HG03064 (cell line): ENCODE measurements at regions not wholly inside any gene's neighbourhood (a gene's known extent, or its start where the extent isn't known, plus 50 kb on each side); places are given as distances from the start of the nearest gene placed in this dataset.

Experiments used
- ATAC-seq: cut with Tn5 transposase; IDR thresholded peaks from one replicate; pipeline ENCODE4 v1.9.1; 2021; ENCODE audit warnings: low read depth; ENCODE audit not compliant: unreplicated experiment

DNA sequence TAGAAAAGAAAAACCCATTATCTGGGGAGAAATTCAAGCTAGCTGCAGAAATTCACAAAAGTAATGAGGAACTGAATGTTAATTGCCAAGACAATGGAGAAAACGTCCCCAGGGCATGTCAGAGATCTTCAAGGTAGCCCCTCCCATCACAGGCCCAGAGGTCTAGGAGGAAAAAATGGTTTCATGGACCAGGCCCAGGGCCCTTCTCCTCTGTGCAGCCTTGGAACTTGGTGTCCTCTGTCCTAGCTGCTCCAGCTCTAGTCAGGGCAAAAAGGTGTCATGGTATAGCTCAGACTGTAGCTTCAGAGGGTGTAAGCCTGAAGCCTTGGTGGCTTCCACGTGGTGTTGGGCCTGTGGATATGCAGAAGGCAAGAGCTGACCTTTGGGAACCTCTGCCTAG, 411.8 kb downstream of the ADRA2A start:
- ATAC-seq = no peak

DNA sequence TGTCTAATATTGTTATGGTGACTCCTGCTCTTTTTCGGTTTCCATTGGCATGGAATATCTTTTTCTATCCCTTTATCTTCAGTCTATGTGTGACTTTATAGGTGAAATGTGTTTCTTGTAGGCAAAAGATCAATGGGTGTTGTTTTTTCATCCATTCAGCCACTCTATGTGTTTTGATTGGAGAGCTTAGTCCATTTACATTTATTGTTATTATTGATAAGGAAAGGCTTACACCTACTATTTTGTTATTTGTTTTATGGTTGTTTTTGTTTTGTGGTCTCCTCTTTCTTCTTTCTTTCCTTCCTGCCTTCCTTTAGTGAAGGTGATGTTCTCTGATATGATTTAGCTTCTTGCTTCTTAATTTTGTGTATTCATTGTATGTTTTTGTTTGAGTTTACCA, 414.3 kb downstream of the ADRA2A start:
- ATAC-seq = no peak

DNA sequence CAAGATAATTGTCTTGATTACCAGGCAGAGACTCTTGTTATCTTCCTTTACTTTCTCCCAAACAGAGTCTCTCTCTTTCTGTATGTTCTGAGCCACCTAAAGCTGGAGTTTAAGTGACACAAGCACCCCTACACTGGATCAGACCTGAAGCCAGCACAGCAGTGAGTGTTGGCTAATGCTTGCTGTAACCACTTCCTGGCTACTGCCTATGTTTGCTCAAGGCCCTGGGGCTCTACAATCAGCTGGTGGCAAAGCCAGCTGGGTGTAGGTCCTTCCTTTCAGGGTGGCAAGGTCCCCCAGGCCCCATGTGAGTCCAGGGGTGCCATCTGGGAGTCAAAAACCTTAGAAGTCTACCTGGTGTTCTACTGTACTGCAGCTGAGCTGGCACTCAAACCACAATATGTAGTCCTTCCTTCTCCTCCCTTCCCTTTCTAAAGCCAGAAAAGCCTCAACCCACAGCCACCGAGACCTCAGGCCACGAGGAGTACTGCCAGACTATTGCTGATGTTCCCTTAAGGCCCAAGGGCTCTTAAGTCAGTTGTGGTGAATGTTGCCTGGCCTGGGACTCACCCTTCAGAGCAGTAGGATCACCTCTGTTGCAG, 416.3 kb downstream of the ADRA2A start:
- no peak for ATAC-seq

DNA sequence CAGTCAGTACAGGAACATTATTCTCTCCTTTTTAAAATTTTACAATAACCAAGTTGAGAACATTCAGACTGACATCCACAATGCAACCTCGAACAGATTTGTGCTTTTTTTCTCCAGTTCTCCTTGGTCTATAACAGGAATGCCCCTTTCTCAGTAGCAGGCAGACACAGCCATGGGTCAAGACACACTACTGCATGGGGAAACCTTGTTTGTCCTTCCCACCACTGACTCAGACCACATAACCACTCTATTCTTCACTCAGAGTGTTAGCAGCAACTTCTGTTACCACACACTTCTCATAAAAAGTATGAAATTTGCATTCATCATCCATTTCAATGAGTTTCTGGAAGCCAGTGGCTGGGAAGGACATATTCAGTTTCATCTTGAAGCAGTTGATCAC, 421.7 kb downstream of the ADRA2A start:
- no peak for ATAC-seq

DNA sequence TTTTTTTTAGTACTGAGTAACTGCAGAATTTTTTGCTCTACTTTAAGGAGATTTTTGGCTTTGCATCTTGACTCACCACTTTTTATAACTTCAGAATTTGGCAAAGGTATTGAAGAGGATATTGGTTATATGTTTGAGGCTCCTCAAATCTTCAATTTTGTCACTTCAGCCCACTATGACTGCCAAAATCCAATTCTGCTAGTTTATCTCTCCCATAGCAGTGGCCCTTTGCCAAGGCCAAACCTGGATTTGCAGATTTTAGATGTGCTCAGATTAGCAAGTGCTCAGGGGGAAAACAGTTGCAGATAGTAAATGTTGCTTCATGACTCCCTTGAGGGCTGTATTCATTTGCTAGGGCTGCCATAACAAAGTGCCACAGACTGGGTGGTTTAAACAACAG, 427.5 kb downstream of the ADRA2A start:
- no peak for ATAC-seq

DNA sequence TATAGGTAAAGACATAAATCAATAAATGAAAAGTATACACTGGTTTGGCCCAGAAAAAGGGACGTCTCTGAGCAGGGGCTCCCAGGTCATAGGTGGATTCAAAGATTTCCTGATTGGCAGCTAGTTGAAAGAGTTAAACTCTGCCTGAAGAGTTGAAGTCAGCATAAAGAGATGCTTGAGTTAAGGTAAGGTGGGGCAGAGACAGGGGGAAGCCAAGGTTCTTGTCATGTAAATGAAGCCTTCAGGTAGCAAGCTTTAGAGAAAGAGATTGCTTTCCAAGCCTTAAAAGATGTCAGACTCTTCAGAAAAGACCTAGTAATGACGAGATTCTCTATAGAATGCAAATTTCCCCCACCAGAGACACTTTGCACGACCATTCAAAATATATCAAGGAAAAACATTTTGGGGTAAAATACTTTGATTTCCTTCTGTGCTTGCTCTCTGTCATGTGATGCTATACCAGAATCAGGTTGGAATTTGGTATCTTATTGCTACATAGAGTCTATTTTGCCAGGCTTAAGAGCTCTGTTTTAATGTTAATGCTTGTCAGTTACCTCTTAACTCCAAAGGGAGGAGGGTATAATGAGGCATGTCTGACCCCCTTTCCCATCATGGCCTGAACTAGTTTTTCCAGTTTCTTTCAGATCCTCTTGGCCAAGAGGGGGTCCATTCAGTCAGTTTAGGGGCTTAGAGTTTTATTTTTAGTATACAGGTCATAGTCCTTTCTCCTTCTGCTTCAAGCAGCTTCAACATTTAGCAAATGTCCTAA, 429.6 kb downstream of the ADRA2A start:
- ATAC-seq = no peak

DNA sequence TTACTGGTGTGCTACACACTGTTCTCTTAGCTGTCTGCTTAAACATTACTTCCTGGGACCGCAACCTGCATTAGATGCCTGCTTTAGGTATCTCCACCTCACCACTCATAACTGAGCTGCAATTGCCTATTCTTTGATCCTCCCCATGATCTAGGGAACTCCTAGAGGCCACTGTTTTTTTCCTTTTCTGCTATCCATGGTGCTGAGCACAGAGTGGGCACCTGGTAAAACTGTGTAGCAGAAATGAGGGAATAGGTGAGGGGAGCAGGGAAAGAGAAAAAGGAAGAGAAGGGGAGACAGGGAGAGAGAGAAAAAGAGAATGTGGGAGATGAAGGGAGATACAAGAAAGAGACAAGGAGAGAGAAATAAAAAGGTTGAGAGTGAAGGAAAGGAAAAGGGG, 434.9 kb downstream of the ADRA2A start:
- ATAC-seq = no peak

DNA sequence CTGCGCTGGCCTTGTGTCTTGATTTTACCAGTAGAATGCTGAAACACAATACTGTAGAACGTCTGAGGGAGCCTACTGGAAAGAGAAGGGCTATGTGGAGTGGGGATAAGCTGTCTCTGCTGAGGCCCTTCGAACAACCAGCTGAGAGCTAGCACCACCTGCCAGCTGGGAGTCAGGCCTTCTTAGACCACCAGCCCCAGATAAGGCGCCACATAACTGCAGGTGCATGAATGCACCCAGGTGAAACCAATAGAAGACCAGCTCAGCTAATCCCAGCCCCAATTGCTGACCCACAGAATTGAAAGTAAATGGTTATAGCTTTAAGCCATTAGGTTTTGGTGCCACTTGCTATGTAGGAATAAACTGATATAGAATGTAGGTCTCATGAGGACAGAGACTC, 438.4 kb downstream of the ADRA2A start:
- no peak for ATAC-seq

DNA sequence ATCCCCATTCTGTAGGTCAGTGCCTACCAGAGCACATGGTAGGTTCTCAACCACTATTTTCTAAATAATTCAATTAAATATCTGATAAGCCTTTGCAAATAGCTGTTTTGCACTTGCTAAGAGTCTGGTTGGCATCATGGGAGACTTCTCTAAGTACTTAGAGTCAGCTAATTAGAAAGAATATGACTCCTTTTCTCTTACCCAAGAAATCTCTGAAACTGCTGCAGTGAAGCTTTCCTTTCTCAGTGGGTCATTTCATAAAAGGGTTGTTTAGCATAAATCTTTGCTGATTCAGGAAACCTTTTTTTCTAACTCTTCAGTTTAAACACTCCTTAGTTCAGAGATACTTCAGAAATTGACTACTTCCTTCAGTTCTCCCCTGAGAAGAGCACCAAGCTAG, 438.9 kb downstream of the ADRA2A start:
- no peak for ATAC-seq

DNA sequence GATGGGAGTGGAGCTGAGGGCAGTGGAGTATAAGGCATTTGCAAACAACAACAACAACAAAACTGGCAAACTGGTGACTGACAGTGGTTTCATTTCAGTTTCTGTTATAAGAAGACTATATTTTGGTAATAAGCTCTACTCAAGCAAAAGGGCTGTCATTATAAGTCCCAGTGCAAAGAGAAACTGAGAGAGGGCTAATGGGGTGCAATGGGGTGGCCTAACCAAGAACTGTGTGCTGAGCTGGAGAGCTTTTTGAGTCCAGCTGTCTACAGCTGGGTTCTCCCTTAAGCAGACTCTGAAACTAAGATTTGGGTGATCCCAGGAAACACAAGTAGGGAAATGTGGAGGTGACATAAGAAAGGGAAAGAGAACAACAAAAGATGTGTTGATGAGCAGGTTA, 439.3 kb downstream of the ADRA2A start:
- no peak for ATAC-seq

DNA sequence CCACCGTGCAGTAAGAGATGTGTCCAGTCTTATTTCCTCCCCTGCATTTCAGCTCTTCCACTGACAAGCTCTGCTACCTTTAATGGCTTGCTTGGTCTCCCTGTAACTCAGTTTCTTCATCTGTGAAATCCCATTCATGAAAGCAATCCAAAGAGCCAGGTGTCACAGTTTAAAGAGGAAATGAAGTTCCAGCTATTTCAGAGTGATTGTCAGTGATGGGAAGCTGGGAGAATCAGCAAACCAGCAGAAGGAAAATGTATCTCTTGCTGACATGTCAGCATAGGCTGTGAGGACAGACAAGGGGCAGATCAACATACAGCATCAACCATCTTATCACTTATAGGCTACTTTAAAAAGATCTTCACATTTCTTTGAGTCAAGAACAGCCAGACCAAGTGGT, 445.3 kb downstream of the ADRA2A start:
- no peak for ATAC-seq

DNA sequence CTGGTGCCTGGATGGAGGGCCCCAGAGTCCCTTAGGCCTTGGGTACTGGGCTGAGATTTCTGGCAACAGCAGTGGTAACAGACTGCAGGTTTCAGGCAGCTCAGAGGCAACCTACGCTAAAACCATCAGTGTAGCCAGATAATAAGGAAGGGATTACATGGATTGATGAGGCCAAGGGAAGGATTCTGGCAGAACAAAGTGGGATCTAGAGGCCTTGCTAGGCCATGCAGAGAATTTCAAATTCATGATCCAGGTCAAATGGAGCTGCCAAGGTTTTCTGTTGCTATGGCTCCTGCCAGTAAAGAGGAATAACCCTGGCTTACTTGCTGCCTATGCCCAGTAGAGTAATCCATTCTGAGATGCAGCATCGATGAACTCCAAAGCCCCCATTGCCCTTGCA, 445.7 kb downstream of the ADRA2A start:
- ATAC-seq = no peak

DNA sequence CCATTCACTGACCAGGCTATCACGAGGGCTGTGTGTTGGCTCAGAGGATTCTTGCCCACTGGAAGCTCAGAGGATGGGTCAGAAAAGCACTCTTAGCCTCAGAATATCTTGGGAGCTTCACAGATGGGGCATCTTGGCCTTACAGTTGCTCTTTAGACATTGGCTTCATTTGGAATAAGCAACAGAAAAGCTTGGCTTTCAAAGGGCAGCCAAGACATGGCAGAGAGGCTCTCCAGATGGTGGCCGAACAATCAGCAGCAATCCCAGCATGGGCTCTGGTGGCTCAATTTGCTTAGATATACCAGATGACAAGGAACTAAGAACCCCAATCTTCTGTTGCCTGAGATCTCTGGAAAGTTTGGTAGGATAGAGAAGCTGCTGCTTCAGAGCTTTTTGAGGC, 446.2 kb downstream of the ADRA2A start:
- ATAC-seq = no peak

DNA sequence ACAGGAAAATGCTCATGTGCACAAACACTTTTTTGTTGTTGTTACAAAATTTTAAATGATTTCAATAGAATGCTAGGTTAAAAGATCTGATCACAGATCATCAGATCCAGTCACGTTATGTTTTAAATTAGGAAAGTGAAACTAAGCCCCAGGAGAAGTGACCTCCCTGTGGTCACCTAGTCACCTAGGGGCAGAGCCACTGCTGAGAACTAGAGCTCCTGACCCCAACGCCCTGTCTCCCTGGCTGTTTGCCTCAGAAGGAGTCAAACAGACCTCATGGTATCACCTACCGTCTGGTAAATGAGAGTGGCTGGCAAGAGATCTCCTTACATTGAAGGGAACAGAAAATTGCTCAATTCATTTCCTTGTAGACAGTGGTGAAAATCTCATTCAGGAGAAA, 447.3 kb downstream of the ADRA2A start:
- ATAC-seq = no peak

DNA sequence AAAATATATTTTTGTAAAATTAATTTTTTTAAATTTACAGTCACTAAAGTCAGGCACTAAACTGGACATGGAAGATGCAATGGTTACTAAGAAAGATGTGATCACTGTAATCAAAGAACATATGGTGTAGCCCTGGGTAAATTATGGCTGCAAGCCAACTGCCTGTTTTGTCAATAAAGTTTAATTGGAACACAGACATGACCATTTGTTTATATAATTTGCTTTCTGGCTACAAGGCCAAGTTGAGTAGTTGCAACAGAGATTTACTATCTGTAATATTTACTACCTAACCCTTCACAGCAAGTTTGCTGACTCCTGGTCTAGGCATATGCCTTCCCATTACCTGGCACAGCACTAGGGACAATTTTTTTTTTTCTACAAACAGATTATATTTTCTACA, 448.9 kb downstream of the ADRA2A start:
- ATAC-seq = no peak

DNA sequence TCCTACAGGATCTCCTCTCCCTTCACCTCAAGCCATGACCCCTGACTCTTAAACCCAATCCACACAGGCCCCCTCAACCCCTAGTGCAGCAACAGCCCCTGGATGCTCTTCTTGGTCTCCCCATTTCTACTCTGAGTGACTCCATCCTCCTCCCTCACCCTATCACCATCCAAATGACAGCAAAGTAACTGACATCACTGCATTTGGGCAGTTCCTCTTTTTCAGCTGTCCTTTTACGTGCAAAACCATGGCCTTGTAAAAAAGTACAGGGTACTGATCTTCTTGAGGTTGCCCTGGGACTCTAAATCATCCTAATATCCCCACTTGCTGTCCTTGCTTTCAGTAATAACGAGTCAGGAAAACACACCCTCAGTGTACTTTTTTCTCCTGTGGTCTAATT, 454.9 kb downstream of the ADRA2A start:
- ATAC-seq = no peak

DNA sequence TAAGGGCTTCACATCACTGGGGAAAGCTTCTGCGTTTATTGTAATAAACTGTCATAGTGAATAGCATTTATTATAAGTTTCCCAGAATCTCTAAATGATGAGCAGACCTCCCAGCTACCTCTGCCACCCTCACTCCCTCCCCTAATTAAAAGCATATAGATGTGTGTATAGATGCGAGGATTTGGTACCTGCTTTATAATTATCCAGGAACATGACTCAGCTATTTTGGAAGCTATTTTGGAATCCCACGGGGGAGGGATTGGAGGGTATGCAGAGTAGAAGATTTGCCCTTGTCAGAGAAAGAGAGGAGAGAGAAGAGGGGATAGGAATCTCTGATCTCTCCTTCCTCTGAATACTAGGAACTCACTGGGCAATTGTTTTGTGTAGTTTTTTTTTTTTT, 455.3 kb downstream of the ADRA2A start:
- ATAC-seq = no peak

DNA sequence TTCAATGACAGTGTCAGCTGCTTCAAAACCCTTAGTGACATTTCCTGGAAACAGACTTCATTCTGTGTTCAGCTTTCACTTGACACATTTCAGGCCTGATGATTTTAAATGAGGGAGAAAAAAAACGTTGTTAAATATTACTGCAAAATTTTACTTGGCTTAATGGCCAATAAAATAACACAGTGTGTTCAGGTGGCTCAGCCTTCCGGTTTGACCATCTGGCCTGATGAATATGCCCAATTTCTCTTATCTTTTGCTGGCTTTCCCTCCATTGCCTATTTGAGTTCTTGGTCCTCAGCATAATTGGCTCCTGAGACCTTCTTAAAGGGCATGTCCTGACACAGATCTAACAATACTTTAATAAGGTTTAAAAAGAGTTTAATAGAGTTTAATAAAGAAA, 462.4 kb downstream of the ADRA2A start:
- no peak for ATAC-seq

DNA sequence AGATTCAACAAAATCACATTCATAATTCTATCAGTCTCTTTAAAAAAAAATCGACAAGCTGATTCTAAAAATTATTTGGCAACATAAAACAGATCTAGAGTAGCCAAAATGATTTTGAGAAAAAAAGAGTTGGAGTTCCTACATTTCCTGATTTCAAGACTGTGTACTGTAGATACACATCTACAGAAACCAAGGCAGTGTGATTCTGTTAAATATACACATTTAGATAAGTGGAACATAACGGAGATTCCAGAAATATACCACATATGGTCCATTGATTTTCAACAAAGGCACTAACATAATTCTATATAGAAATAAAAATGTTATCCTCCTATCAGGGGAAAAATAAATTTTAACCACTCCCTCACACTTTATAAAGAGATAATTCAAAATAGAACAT, 467.0 kb downstream of the ADRA2A start:
- no peak for ATAC-seq

DNA sequence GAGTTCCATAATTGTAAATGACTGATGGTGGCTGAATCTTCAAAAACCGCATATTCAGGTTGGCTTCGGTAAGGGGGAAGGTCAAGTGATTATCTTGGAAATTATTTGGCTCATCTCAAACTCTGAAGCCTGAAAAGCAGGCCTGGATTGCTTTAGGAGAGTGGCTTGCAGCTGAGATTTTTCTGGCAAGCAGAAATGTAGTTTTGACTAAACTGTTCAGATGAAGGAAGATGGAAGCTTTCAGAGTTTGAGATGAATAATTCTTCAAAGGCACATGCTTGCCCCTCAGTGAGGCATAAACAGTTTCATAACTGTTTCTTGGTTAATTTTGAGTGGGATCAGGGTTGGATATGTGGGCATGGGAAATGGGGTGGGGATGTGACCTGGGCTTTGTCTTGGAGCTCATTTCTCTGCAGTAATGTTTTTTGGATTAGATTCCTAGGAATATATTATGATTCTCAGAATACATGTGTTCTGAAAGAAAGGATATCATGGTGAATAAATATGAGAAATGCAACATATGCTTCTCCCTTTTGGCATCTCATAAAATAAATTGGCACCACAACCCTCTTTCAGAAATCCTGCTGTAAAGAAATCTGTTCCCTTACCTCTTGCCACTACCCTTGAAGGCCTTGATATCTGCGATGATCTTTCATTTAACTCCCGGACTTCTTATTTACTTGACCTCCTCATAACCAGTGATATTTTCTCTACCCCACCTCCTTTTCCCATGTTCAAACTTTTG, 469.2 kb downstream of the ADRA2A start:
- no peak for ATAC-seq

DNA sequence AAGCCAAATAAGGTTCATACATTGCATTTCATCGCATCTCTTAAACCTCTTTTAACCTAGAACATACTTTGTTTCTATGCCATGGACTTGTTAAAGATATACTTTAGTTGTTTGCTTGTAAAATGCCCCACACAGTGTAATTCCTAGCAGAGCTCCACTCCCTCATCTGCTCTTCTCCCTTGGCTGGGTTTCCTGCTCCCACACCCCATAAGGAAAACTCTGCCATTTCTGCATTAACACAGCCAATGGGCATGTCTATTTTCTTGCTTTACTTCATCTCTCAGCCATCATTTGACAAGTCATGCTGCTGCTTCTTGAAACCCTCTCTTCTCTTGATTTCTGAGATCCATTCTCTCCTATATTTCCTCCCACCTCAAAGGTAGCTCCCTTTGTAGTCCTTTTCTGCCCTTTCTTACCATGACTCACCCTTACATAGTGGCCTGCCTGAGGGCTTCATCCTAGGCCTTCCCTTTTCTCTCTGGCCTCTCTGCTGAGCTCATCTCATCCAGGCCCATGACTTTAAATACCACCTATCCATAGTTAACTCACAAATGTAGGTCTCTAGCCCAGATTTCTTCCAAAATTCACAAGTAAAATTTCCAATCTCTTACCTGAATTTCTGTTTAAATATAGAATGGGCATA, 471.4 kb downstream of the ADRA2A start:
- no peak for ATAC-seq
